Fibroblast of skin of right biceps (primary cell): ENCODE measurements at regions not wholly inside any gene's neighbourhood (a gene's known extent, or its start where the extent isn't known, plus 50 kb on each side); places are given as distances from the start of the nearest gene placed in this dataset.

Experiments
- DNase-seq: peaks from one replicate; pipeline ENCODE4 v3.0.0-alpha.2; 2013

DNA sequence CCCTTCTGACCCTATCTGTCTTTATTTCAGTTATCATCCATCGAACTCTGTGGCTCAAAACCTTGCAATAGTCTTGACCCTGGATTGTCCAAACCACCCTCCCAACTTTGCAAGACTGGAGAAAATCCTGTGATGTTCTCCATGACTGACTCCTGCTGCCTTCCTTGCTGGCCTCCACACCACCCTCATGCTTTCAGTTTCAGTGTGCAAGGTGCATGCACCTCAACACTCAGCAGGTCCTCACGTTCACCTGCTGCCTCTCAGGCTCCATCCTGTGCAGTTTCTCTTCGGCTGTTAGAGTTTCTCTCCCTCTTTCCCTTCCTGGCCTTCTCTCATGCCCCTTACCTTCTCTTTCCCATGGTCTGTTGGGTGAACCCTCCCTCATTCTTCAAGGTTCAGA is 59.4 kb upstream of the ASIC2 start:
- no peak for DNase-seq

DNA sequence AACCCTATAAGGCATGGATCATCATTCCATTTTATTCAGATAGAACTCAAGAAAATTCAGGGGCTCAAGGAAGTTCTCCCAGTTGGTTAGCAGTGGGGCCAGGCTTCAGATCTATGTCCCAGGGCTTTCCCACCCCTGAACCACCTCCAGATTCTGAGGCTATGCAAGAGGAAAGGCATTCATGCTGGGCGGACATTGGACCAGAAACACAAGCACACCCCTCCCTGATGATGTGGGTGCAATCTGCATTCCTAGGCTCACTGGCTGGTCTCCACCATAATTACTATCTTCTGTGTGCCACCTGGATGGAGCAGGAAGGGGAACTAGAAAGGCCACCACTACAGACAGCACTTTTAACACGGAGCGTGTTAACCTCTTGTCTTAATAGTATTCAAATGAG is 63.2 kb upstream of the ASIC2 start:
- no peak for DNase-seq

DNA sequence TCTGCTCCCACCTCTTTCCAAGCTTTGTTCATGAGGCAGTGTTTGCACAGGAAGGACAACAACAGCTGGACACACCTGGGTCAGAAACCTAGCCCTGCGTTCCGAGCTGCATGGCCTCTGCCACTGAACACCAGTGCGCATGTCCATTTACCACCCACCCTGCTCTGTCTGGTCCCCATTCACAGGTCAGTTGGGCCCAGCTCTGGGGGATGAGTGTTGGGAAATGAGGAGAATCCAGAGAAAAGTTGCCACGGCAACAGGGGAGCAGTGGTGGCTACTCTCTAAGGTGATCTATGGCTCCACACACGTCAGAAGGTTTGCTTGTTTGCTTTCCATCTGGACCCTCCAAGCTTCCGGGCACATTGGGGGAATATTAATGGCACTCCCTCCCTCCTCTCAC is 70.4 kb upstream of the ASIC2 start:
- DNase-seq = no peak

DNA sequence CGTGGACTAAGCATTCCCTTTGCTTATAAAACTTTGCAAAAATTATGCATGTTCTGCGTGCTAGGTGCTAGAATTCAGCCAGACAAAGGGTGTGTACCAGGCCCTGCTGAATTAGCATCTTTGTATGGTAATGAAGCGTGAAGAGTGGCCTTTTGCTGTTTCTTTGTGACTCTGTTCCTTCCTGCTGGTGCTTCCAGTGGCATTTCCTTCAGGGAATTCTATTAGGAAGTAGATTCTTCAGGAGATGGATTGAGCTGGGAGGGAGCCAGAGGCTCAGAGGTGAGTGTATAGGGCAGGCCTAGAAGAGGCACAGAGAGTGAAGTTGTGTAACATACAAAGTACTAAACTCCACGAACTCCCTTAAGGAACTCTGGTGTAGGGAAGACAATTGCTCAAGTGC is 73.9 kb upstream of the ASIC2 start:
- DNase-seq = no peak

DNA sequence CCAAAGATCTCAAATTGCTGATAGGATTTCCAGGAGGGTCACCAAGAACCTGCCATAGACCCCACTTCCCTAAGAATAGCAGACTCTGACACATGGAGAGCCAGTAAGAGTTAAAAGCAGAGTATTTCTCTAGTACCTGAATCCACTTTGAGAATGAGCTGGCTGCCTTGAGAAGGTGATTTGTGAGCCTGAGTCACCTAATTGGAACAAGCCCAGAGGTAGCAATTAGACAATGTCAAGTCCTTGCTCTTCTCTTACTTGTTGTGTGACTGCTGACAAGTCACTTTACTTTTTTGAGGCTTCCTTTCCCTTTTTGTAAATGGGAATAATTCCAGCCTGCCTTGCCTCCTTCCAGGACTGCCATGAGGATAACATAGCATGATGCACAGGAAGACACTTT is 76.1 kb upstream of the ASIC2 start:
- no peak for DNase-seq

DNA sequence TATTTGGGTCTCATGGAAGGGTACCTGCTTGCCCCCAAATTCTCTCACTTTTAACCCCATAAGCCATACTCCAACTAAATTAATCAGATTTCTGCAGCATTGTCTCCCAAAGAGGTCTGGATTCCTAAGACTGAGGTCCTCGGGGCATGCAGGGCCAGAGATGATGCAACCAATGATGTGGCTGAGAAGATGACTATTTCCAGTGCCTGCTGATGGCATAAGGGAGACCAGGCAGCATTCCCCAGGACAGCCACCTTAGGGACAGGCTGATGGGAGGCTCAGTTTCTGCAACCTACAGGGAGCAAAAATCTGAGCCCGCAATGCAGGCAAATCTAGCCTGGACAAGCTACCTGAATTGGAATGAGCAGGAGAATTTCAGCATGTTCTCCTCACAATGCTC is 76.8 kb upstream of the ASIC2 start:
- DNase-seq = no peak

DNA sequence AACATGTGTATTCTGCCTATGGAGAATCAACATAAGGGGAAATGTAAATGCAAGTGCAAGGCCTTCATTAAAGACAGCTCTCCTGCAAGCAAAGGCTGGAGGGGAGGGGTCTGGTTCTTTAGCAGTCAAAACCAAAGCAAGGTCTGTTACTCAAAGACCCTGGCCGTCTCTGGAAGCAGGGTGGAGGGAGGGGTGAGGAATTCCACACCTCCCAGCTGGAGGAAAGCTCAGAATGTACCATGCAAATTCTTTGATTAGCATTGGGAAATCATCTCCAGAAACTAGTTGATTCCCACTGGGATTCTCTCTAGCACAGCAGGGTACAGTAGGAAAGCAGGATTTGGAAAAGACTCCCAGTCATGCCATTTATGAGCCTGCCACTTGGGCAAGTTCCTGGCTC is 77.3 kb upstream of the ASIC2 start:
- no peak for DNase-seq

DNA sequence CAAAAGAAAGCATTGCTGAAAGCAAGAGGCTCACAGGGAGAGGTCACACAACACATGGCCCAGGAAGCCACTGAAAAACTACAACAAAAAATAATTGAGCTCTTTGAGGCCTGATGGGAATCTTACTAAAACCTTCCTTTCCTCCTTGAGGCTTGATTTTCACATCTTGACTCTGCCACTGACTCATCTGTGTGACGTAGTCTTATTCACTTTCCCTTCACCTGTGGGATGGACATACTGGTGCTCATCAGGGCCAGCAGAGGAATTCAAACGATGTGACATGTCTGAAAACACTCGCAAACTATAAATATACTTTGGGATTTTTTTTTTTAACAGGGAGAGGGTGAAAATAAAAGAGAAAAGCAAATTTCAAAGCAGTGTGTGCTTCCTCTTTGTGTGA is 78.3 kb upstream of the ASIC2 start:
- no peak for DNase-seq

DNA sequence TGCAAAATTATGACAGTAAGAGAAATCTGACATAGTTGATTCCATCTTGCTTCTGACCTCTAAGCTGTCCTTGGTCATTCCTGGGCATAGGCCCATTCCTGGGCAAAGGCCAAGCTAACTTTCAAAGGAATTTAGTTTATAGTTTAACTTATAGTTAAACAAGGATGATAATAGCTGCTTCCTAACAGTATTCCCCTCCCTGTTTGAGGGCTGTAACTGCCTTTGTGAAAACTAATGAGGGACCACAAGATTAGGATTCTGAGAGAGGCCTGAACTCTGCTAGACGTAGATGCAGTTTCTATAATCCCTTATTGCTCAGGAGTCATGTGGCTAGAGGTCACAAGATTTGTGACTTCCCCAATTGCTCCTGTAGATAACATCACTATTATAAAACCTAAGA is 80.2 kb upstream of the ASIC2 start:
- no peak for DNase-seq

DNA sequence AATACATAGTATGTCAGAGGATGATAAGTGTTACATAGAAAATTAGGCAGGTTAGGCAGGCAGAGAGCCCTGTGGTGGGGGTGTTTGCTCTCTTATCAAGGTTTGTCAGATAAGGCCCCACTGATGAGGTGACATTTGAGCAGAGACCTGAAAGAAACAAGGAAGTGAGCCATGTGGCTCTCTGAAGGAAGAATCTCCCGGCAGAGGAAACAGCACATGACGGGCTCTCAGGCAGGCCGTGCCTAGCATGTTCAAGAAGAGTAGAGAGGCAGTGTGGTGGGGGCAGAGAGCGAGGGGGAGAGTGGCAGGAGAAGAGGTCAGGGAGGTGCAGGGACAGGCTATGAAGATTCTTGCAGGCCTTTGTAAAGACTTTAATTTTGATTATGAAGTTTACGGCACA is 82.0 kb upstream of the ASIC2 start:
- no peak for DNase-seq

DNA sequence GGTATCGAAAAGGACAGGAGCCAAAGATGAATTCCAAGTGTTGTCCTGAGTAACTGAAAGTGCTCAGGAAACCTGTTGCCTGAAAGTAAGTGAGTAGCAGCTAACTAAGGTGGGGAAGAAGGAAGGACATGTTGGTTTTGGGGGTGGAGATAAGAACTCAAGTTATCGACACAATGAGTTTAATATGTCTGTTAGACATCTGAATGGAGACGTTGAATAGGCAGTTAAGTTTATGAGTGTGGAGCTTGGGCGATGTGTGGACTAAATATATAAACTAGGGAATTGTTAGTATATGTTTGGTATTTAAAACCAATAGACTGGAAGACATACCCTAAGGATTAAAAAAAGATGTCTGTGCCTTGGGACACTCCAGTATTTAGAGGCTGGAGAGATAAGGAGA is 82.7 kb upstream of the ASIC2 start:
- no peak for DNase-seq

DNA sequence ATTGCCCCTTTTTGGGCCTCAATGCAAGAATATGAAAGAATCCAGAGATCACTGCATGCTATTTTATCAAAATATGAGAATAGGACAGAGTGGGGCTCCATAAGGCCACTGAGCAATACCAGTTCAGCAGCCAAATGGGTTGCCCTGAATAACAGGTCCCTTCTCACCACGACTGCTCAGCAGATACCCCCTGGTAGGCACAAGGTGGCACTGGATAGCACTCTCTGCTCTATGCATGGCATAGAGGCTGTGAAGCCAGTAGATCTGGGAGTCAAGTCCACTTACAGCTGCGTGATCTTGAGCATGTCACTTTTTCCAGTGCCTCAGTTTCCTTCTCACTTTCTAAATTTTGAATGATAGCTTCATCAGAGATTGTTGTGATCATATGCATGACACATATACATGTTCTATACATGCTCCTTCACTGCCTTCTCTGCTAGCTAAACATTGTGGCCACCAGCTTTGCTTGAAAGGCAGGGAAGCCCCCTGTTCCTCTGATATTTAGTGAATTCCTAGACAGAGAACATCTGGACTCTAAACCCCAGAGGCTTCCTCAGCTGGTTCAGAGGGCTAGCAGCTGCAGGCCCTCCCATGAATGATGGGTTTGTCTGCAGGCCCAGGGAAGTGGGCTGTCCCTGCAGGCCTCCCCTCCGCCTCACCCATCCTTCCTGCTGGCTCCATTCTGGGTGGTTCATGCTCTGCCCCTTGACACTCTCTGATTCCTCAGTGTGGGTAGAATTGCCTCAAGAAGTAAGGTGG is 84.9 kb upstream of the ASIC2 start:
- no peak for DNase-seq

DNA sequence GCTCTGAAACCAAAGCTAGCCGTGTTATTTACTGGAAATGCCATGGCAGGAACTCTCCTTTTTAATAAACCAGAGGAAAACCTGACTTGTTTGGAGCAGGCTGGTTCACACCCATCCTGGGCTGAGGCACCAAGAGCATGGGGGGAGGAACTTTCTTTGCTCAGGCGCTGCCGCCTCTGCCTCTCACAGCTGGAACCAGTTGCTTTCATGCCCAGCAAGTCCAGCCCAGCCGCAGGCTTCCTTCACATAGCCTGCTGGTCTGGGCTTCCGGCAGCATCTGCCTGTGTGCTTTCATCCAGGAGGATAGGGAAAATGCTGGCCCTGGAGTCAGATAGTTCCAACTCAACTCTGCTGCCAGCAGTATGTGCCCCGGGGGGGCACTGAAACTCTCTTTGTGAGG is 88.1 kb upstream of the ASIC2 start:
- no peak for DNase-seq

DNA sequence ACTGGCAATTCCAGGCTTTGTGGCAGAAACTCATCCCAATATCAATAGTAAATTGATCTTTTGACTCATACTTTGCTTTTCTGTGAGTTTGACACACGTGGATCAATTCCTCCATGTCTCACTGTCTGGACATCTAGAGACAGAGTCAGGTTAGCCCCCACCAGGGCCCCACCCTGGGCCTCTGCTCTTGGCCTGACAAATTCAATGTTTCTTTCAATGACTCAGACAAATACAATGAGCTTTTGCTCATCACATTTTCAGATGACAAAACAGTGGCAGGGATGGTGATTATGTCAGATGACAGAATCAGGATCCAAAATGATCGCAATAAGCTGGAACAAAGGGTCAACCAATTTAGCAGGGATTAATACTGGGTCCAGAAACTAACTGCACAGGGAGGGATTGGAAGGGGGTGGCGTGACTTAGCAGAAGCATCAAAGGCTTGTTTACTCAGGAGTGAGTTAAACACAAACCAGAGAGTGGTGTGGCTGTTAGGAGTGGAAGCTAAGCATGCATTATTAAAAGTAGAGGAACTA is 90.5 kb upstream of the ASIC2 start:
- DNase-seq = no peak

DNA sequence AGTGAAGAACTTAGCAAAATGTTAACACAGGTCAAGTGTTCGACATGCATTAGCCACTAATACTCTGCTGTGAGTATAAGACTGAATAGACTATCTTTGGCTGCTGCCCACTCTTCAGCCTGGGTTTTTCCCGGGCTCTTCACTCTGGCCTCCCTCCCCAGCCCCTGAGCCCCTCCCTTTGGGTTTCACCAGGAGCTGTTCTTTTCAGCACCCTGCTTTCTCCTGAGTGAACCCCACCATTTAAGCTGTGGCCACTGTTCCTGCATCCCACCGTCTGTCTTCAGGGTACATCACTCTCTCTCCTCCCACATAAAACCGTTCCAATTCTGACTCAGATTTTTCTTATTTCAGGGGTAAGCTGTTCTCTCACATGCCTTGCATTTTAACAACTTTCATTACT is 92.0 kb upstream of the ASIC2 start:
- DNase-seq = no peak

DNA sequence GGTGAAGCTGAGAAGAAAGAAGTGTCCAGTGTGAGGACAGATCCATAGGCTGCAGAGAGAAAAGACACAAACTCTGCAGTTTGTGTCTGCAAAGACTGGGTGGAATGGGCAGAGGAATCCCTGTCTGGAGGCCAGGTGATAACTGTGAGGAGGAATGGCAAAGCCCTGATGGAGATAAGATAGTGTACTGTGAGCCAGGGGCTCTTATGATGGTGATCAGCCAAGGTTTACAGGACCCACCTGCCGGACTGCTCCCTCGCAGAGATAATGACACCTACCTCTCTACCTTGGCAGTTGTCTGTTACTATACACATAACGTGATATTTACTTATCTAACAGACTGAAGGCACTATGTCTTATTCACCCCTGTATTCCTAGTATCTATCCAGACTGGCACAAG is 92.6 kb upstream of the ASIC2 start:
- no peak for DNase-seq

DNA sequence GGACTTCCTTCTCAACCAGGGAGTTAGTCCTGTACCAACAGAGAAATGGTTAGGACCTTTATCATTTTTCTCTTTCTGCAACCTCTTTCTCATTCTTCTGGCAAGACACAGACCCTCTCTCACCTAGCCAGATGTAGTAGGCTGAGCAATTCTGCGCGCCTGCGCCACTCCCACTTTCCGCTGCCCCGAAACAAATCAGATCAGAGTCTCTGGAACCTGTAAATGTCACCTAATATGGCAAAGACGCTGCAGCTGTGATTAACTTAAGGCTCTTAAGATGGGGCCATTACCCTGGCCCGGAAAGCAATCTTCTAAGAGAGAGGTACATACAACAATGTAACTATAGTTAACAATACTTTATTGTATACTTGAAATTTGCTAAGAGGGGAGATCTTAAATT is 94.3 kb upstream of the ASIC2 start:
- no peak for DNase-seq

DNA sequence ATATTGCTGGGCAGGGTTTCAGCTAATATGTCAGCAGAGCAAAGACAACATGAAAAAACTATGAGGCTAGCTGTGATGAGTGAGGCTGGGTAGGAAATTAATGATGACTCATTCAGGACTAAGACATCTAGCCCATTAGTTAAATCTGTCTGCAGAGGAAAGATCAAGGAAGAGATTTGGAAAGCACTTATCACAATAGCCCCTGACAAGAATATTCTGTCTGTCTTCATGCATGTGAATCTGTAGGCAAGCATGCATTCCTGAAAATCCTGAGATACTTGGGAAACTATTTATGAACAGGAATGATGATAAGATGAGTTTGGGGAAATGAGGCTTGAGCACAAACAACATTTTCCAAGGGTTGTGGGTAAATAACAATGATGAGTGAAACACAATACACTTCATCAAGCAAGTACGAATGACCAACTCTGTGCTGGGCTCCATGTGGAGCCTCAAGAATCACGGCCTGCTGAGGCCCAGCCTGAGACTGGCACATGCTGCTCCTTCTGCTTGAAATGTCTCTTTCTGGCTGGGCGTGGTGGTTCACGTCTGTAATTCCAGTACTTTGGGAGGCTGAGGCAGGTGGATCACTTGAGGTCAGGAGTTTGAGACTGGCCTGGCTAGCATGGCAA is 96.5 kb upstream of the ASIC2 start:
- DNase-seq = peak; percentile 67

DNA sequence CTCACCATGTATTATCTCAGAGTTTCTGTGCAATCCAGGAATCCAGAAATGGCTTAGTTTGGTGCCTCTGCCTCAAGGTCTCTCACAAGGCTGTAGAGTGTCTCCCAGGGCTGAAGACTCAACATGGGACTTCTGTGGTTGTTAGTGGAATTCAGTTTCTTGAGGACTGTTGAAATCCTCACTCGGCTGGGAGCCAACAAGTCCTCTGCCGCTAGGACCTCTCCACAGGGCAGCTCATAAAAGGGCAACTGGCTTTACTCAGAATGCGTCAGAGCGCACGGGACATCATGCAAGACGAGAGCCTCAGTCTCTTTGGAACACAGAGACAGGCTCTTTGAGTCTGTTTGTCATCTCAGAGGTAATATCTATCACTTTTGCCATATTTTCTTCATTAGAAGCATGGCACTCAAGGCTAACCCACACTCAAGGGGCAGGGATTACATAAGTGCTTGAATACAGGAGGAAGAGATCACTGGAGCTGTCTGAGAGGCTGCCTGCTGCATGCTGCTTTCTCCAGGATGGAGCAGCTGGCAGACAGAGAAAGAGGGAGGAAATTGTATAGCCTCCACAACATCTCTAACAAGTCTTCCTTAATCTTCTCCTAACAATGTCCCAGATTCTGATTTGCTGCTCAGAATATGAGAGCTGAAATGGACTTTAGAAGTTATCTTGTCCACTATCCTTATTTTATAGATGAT is 97.5 kb upstream of the ASIC2 start:
- DNase-seq = peak; percentile 48

DNA sequence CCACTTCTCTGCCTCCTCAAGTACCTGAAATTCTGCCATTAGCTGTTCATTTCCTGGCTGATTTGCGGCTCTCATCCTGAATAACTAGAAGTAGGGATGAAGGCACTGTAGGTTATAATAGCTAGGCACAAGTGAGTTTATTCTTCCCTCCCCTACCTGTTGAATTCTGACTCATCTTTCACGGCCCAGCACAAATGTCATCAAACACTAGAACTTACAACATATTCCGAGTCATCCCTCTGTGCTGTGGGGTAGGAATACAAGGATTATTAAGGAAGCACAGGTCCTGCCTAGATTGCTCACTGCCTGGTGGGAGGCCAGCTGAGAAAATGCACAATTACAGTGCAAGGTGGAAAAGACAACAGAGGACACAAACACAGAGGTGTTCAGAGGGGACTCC is 103.7 kb upstream of the ASIC2 start:
- DNase-seq = no peak

DNA sequence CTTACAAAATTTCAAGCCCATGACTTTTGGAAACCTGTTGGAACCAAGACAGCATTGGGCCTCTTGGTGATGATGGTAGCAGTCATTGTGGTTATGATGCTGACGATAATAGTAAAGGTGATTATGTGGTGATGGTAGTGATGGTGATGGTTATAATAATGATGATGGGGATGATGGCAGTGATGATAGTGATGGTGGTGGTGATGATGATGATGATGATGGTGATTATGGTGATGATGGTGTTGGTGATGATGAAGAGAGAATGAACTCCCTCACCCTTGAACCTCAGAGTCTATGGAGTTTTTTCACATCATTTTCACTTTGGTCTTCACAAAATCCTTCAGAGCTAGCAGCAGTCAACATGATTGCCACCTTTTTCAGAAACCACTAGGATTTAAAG is 105.3 kb upstream of the ASIC2 start:
- DNase-seq = no peak

DNA sequence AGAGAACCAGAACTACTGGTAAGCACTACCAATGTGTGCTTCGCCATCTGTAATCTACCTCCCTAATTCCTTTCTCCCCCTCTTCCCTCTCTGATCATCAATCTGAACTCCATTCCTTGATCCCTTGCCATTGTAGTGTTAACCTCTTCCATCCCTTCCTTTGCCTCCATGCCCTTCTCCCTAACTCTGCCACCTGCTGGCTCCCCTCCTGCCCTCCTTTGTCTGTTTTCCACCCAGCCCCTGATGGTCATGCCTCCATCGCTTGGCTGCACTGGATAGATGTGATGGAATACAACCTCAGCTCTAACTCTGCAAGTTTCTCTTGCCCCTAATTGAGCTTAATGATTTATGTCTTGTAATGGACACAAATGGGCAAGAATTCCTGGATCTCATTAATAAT is 108.2 kb upstream of the ASIC2 start:
- DNase-seq = no peak

DNA sequence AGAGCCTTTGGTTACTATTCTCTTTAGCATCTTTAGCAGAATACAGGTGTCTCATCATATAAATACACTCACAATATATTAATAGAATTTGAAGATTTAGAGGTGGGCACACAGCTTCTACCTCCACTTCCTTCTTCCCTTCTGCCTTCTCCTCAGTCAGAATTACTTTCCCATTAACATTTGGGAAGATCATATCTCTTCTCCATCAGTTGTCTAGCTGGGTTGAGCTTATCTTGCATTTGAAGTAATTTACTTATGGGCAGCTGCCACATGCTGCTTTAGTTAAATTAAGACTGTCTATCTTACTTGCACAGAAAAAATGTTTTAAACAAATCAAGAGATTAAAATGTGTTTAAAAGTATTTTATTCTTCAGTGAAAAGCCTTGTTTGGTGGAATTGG is 110.1 kb upstream of the ASIC2 start:
- no peak for DNase-seq
